Right atrium auricular region (tissue), 2 donors: ENCODE measurements at regions not wholly inside any gene's neighbourhood (a gene's known extent, or its start where the extent isn't known, plus 50 kb on each side); places are given as distances from the start of the nearest gene placed in this dataset.

Experiments
- DNase-seq: peaks from one replicate; pipeline ENCODE4 v3.0.0-alpha.2; 2019; ENCODE audit warnings: low spot score
- H3K27ac ChIP-seq, 2 donors: fragments of 200-600 bp; sonication (generic); 1 replicate in 1 of 2; 2 replicates in 1 of 2; pipeline ENCODE4 v1.5.1; 2016 to 2019
- H3K27me3 ChIP-seq, 2 donors: fragments of 200-600 bp; sonication (generic); one replicate each; pipeline versions ENCODE4 v1.5.1 to v1.6.0; 2017 to 2019
- H3K36me3 ChIP-seq: fragments of 200-600 bp; sonication (generic); one replicate; pipeline ENCODE4 v1.5.1; 2016
- H3K4me1 ChIP-seq, 2 donors: fragments of 200-600 bp; sonication (generic); one replicate each; pipeline versions ENCODE4 v1.5.1 to v1.6.0; 2017 to 2019
- H3K4me3 ChIP-seq, 2 donors: fragments of 200-600 bp; sonication (generic); 1 replicate in 1 of 2; 2 replicates in 1 of 2; pipeline ENCODE4 v1.5.1; 2017 to 2019; ENCODE audit warnings: mild to moderate bottlenecking in 1 of 2, moderate library complexity in 1 of 2
- H3K9me3 ChIP-seq, 2 donors: fragments of 200-600 bp; sonication (generic); one replicate each; pipeline ENCODE4 v1.5.1; 2019
- TF ChIP-seq, protein P1 (sequence below), 2 donors: fragments of 200-600 bp; sonication (generic); IDR thresholded peaks; one replicate each; pipeline ENCODE4 v1.5.1; 2019; ENCODE audit warnings: antibody characterized with exemption in 2 of 2

DNA sequence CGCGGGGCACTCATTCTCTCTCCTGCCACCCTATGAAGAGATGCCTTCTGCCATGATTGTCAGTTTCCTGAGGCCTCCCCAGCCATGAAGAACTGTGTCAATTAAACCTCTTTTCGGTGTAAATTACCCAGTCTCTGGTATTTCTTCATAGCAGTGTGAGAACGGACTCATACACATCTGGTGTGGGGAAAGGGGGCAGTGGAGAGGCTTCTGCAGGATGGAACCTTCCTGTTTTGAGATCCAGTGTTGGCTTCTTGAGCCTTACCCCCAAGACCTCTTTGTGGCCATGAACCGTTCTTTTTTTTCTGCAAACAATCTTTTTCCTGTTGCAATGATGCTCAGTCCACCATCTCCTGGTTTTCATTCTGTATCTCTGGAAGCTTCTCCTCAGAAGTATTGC is 248.4 kb downstream of the PRDM2 start:
- no peaks in the 10 kb centered on the region for H3K36me3 ChIP-seq
- TF ChIP-seq, protein P1, sequence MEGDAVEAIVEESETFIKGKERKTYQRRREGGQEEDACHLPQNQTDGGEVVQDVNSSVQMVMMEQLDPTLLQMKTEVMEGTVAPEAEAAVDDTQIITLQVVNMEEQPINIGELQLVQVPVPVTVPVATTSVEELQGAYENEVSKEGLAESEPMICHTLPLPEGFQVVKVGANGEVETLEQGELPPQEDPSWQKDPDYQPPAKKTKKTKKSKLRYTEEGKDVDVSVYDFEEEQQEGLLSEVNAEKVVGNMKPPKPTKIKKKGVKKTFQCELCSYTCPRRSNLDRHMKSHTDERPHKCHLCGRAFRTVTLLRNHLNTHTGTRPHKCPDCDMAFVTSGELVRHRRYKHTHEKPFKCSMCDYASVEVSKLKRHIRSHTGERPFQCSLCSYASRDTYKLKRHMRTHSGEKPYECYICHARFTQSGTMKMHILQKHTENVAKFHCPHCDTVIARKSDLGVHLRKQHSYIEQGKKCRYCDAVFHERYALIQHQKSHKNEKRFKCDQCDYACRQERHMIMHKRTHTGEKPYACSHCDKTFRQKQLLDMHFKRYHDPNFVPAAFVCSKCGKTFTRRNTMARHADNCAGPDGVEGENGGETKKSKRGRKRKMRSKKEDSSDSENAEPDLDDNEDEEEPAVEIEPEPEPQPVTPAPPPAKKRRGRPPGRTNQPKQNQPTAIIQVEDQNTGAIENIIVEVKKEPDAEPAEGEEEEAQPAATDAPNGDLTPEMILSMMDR (IDR thresholded peaks at IDR 0.05) = no peak

DNA sequence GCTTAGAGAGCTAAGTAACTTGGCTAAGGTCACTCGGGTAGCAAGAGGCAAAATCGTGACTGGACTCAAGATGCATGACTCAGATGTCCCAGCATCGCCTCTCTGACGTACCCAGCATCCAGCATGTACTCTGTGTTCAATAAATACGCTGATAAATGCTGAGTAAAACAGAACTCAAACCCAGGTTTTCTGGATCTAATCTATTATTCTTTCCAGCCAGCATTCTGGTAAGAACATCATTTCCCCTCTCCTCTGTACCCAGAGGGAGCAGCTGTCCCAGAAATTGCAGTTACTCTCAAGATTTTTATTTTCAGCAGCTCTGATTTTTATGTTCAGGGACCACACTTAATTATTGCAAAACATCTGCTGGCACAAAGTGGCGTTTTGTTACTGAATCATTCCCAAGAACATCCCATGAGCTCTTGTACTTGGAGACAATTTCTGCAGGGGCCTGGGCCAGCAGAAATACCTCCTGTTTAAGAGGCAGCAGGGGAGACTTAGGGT is 249.0 kb downstream of the PRDM2 start:
- H3K27me3 ChIP-seq = no peaks in the 10 kb centered on the region
- peak; percentile 88 for DNase-seq
- H3K4me3 ChIP-seq = no peak overlapping the region
- peak overlapping the region; percentile 73 to 81 for H3K27ac ChIP-seq
- no peaks in the 10 kb centered on the region for H3K9me3 ChIP-seq
- TF ChIP-seq, protein P1 (IDR thresholded peaks at IDR 0.05) = no peak
- no peaks in the 10 kb centered on the region for H3K36me3 ChIP-seq
- H3K4me1 ChIP-seq = no peaks in the 10 kb centered on the region

More for the DNA sequence above, 248.4 kb downstream of the PRDM2 start:
- Histone ChIP-seq H3K27me3 (no peaks in the 10 kb centered on the region), H3K27ac (peak overlapping the region; percentile 73 to 80), H3K4me1 (no peaks in the 10 kb centered on the region), H3K9me3 (no peaks in the 10 kb centered on the region), H3K4me3 (no peak overlapping the region)
- DNase-seq = no peak

DNA sequence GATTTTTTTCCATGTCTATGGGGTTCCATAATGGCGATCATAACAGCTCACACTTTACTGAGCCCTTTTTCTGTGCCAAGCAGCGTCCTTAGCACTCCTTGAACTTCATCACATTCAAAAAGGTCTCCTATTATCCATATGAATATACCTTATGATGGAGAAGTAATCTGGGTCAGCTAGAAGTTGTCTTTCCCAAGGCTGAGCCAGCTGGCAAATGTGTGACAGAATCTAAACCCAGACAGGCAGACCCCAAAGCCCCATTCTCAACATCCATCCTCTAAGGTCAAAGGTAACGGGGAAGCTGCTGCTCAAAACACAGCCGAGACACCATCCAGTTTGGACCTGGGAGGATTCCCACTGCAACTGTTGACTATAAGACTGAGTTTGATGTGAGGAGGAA is 249.6 kb downstream of the PRDM2 start:
- TF ChIP-seq, protein P1 (IDR thresholded peaks at IDR 0.05) = no peak
- Histone ChIP-seq H3K4me1 (no peaks in the 10 kb centered on the region), H3K9me3 (no peaks in the 10 kb centered on the region), H3K27me3 (no peaks in the 10 kb centered on the region), H3K4me3 (no peak overlapping the region), H3K36me3 (no peaks in the 10 kb centered on the region), H3K27ac (peak overlapping the region; percentile 73 to 81)
- peak; percentile 52 for DNase-seq

DNA sequence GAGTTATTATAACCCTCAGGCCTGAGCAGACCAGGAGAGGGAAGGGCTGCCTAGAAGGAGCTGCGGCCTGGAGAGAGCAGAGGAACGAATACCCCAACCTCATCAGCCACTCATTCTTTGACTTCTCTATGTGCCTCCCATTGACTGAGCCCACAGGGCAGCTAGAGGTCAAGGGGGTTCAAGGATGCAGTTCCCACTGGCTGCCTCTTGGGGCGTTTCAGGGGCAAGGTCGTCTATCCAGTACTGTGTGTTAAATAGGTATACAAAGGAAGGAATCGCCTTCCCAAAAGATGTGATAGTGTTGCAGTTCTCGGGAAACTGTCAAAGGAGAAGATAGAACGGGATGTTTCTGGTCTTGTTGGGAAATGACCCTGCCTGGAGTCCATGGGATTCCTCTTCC is 250.6 kb downstream of the PRDM2 start:
- Histone ChIP-seq H3K27me3 (no peaks in the 10 kb centered on the region), H3K27ac (peak overlapping the region; percentile 73 to 81), H3K9me3 (no peaks in the 10 kb centered on the region), H3K4me1 (no peaks in the 10 kb centered on the region), H3K4me3 (no peak overlapping the region), H3K36me3 (no peaks in the 10 kb centered on the region)
- peak; percentile 26 for DNase-seq
- TF ChIP-seq, protein P1 (IDR thresholded peaks at IDR 0.05) = no peak

DNA sequence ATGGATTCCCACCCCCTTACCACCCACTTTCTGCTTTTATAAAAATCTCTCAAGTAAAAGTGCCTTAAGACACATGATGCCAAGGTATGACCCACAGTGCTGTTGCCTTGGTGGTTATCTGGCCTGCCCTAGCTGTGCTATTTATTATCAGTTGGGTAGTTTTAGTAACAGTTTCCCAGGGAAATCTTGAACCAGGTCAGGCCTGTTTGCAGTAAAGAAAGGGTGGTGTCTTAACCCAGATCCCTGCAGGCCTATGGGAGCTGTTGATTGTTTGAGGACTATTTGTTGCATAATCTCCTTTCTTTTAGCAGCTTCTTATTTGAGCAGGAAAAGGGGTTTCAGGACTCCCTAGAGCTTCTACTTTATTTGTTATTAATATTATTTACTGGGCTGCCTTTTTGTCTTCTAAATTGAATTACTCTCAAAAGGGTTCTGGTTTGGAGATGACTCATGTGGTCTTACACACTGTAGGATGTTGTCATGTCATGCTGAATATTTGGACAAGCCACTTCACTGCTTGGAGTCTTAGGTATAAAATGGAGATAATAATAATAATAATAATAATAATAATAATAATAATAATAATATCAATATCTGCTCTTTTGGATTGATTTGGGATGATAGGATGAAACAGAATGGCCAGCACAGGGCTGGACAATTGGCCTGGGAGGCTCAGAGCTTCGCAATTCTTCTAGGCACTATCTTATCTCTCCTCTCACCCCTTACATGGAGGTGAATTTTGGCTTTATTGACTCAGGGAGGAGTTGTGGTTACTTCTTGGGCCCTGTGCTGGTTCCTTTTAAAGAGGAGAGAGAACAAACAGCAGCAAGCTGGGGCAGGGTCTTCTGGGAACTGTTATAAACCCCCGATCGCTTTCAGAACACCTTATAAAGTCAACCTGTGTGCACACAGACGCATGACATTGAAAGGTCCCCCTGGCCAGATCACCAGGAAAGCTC is 252.1 kb downstream of the PRDM2 start:
- DNase-seq = peak; percentile 57
- TF ChIP-seq, protein P1 (IDR thresholded peaks at IDR 0.05) = no peak
- H3K4me3 ChIP-seq = no peak overlapping the region
- H3K4me1 ChIP-seq = no peaks in the 10 kb centered on the region
- H3K9me3 ChIP-seq = no peaks in the 10 kb centered on the region
- no peaks in the 10 kb centered on the region for H3K36me3 ChIP-seq
- peak overlapping the region in 1 of 2 donors; percentile 81 for H3K27ac ChIP-seq
- H3K27me3 ChIP-seq = no peaks in the 10 kb centered on the region
